NCI-H226 (cell line): ENCODE measurements at regions not wholly inside any gene's neighbourhood (a gene's known extent, or its start where the extent isn't known, plus 50 kb on each side); places are given as distances from the start of the nearest gene placed in this dataset.

Experiments used
- DNase-seq: peaks from one replicate; pipeline ENCODE4 v3.0.0-alpha.2; 2015

DNA sequence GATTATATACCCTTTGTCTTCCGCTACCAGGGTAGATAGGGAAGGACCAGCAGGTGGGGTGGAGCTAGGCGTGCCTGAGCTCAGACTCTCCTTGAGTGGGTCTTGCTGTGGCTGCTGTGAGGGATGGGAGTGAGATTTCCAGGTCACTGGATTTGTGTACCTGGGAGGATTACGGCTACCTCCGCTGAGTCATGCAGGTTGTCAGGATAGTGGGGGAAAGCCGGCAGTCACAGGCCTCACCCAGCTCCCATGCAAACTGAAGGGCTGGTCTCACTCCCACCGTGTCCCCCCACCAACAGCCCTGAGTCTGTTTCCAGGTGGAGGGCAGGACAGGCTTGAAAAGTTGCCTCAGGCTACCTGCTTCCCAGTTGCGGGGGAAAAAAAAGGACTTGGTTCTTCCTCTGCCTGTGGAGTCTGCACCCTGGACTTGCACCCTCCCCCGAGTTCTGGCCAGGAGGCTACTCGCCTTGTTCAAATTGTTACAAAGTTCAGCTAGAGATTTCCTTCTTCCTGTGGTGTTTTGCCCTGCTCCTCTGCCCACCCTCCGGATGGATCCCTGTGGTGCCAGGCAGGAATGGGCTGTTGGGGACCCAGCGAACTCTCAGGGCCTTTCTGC is 268.3 kb downstream of the VAPA start:
- no peak for DNase-seq

DNA sequence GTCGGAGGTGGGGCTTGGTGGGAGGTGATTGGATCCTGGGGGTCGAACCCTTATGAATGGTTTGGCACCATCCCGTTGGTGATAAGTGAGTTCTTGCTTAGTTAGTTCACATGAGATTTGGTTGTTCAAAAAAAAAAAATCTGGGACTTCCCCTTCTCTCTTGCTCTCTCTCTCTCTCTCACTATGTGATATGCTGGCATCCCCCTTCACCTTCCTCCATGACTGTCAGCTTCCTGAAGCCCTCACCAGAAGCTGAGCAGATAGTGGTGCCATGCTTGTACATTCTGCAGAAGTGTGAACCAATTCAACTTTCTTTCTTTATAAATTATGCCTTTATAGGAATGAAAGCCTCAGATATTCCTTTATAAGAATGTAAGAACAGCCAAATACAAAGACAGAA is 269.7 kb upstream of the APCDD1 start:
- DNase-seq: no peak

DNA sequence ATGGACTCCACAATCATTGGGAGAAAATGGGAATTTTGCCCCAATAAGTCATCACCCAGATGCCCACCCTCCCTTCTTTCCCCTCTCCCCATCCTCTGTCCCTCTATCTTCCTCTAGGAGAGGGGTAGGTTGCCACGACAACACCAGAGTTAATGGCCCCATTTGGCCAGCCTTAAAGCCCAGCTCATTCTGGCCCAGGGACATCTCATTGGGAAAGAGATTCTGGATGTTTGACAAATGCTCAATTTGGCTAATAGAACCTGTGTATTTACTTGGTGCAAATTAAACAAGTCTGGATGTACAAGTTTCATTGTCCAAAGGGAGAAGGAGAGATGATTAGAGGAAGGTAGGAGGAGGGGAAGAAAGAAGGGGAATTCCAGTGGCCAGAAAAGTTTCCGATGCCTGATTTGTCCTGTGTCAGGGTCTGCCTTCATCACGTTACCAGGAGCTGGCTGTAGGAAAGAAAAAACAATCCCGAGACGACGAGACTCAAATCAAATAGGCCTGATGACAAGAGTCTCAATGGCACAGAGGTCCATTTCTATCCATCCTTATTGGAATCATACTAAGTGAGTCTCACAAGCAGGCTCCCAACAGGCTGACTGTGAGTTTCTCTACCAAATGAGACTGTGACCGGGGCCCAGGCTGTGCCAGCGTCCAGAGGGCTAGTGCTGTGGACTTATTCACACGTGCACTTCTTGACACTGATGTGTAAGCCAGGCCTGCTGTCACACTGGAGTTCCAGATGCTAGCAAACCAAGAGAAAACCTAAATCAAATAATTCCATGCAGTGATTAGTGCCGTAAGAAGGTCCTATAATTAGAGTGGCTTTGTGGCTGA is 265.2 kb upstream of the APCDD1 start:
- DNase-seq: no peak

DNA sequence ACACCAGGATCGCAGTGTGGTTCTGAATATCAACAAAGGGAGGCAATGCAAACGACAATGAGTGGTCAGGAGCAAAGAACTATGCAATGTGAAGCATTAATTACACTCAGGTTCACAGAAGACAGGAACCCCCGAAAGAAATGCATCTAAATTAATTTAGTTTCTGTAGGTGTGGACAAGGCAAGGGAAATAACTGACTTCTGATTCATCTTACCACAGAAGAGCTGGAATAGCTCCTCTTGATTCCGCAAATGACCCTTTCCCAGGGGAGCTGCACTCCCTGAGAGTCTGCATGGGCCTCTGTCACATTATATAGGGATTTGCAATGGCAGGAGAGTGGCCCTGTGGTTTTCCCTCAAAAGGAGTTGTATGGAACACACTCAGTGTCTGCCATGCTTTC is 263.9 kb upstream of the APCDD1 start:
- DNase-seq: peak; percentile 32

DNA sequence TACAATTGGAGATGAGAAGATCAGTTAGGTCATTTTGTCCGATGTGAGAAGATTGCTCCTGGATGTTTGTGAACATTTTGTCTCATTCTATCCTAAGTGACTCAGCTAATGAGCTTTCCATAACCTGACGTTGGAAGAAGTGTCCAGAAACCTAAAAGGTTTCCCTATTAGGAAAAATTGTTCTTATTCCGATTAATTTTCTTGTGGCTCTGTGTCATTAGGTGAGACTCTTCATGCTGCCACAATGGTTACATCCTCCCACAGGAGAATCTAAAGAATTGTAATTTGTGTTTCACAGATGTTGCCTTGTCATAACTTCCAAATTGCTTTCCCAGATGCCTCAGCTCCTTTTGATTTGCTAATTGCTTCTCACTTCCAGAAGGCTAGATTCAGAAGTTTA is 261.0 kb upstream of the APCDD1 start:
- DNase-seq: no peak

DNA sequence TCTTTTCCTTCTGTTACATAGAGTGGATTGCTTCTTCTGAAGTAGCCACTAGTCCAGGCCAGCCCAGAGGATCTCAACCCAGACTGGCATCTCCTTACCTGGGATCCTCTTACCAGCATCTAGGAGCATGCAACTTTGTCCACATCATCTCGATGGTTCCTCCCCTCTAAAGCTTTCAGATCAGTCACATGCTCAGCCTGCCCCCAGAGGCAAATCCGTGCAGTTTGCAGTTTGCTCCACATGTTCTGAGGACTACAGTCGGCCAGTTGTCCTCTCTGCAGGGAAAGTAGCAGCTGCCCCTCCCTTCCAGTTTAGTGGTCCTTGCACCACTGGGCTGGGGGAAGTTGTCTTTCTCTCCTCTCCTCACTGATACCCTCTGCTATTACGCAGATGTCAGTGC is 259.8 kb upstream of the APCDD1 start:
- no peak for DNase-seq

DNA sequence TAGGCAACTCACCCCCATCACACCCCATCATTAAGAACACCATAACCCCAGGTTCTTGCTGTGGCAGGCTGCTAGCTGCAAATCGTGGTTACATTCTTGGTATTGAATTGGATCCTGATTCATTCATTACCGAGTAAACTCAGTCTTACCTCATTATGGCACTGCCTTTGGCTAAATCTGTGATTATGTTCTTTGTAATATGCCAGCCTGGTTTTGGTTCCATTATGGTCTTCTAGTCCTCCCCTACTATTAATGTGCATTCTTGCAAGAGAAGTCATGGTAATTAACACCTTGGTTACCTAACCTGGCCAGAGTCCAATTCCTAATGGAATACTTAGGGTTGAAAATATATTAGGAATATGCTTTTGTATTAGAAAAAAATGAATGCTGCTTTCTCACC is 258.9 kb upstream of the APCDD1 start:
- DNase-seq: no peak

DNA sequence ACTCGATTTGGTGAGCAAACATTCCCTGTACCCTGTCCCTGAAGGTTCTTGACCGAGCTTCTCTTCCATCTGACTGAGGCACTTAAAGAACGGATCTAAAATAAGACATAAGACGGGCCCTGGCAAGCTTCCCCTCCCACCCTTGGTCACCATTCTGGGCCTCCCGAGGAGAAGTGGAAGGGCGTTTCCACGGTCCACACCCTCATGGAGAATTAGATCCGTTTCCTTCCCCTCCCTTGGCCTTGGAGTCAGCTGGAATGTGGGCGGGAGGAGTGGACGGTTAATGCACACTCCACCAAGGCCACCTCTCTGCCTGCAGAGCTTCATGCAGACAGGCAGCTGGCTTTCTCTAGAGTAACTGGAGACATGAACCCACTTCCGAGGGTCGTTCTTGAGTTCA is 257.3 kb upstream of the APCDD1 start:
- DNase-seq: no peak

DNA sequence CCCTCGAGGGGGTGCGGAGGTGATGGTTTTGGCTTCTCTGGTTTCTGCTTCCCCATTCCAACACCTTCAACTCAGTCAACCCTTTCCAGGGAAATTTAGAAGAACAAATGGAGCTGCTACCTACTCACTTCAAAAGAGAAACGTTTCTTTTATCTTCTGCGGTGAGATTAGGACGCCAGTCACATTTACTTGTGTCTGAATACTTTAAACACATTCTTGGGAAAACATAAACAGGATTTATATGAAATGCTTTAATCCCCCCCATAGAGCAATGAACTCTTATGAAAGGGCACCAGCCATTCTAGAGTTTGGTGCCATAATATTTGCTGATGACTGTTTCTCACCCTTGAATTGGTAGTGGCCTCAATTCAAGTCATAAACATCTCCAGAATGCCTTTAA is 253.2 kb upstream of the APCDD1 start:
- DNase-seq: no peak

DNA sequence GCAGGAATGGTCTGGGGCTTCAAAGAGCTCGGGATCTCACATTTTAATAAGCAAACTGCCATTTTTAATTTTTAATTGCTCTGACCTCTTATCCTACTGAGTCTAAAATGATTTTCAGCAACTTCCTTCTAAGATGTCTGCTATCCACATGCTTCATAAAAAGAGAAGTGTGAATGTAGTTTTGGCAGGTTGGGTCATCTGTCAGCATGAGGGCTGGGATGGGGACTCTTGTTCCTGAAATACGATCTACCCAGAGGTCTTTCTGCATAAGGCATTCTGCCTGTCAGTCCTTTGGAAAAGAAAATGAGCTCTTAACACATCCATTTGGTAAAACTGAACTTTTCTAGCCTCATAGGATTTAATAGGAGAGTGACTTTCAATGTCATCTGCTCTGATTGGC is 252.8 kb upstream of the APCDD1 start:
- DNase-seq: no peak

DNA sequence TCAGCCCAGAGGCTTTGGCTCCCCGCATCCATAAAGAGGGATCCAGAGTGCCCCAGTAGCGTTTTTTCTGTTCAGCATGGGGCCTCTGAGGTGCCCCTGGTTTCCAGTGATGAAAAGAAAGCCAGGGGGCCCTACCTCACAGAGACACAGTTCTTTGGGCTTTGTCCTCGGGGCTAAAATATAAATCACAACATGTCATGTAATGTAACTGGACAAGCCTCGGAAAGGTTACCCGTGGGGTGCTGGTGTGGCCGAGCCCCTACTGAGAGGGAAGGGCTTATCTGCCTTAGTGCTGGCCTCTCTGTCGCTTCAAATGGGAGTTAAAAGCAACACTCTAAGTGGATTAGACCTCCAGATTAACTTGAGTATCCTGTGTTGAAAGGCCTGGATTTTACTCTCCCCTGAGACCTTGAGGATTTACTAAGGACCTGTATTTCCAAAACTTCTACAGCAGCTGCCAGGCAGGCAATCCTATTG is 251.6 kb upstream of the APCDD1 start:
- DNase-seq: no peak

DNA sequence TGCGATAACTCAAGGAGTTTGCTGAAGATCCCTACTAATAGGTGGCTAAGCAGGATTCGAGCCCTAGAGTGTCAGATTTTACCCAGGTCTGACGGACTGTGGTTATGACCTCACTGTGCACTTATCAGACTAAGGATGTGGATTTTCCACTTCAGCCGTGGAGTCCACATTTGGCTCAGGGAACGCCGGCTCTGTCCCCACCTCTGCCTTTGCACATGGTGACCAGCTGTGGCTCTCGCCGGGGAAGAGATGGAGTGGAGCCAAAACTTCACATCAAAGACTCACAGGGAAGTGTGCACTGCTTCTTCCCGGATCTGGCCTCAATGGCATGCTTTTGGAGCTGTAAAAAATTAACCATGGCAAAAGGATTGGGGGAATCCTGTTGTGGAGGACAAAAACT is 249.3 kb upstream of the APCDD1 start:
- DNase-seq: no peak

DNA sequence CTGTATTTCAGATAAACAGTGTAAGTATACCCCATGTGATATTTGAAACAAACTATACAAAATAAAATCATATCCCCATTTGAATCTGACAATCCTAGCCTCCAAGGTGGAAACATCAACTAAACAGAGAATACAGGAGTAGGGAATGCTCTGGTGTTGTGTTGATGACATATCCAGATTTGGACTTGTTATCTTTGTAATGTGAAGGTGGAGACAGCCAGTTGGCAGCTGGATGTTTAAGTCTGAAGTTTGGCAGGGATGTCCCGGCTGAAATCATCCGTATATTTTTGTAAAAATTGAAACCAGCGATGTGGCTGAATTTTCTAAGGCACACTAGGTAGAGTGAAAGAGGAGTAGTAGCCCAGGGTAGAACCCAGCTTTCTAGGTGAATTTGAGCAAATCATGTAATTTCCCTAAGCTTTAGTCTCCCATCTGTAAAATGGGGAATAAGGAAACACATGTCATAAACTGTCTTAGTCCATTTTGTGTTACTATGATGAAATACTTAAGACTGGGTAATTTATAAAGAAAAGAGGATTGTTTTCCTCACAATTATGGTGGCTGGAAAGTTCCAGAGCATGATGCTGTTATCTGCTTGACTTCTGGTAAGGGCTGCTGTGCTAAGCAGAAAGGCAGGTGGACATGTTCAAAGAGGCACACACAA is 246.6 kb upstream of the APCDD1 start:
- no peak for DNase-seq

DNA sequence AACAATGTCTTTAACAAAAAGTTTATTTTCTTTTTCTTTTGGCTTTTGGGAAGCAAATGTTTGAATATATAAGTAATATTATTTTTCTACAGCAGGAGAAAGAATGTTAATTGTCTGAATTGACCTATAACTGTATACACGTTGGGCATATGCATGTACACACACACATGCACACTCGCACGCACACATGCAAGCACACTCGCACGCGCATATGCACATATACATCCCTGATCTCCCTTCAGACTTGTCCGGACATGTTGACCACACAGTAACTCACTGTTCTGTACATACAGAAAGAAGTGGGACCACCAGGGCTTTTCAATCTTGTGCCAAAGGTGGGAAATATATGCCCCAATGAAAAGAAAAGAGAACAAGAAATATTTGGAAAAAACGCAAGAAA is 245.1 kb upstream of the APCDD1 start:
- DNase-seq: no peak

DNA sequence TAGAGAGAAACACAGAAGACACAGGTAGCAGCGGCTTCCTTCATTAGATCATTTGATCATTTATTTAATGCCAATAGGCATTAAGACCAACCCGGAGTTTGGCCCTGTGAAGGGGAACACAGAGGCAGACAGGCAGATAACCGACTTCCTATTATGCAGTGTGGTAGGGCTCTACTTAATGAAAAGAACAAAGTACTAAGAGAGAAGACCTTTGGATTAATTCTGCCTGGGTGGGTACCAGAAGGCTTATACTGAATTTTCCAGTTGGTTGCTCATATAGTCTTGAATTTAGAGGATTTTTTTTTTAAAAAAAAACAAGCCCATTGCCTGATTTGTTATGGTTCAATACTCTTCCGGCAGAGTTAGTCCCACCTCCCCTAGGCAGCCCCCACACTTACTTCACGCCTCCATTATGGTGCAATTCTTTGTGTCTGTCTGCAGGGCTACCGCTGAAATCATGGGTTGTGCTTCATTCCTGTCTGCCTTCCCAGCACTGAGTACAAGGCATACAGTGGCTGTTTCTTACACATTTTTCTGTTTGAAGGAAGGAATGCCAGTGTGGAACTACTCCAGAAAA is 244.3 kb upstream of the APCDD1 start:
- DNase-seq: no peak

DNA sequence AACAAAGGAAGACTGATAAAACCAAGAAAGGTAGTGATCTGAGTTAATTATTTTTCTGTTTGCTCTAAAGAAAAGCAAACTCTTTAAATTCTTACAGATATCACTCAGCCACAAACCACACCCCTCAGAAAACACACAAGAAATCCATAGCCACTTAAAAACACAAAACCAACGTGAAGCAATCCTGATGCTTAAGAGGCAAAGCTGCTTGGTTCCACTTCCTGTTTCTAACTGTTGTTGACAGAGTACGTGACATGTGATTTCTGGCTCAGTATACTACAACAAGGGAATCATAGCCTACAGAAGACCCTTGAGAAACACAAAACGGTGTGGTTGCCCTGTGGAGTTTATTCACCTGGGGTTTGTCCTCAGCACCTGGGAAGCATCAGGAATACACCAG is 240.9 kb upstream of the APCDD1 start:
- no peak for DNase-seq

DNA sequence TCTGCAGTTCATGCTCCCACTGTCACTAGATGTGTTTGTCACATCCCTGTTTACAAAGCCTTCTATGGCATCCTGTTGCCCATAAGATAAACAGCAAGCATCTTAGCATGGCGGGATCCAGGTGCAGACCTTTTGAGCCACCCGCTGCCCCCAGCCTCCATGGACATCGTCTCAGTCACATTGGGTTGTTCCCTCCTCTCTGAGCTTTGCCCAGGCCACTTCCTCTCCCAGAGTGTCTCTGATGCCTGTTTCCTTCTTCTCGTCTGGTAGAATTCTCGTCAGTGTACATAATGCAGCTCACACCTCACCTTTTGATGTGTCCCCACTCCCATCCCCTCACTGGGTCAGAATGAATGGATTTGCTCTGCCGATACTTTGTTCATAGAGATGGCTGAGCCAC is 239.0 kb upstream of the APCDD1 start:
- DNase-seq: no peak

DNA sequence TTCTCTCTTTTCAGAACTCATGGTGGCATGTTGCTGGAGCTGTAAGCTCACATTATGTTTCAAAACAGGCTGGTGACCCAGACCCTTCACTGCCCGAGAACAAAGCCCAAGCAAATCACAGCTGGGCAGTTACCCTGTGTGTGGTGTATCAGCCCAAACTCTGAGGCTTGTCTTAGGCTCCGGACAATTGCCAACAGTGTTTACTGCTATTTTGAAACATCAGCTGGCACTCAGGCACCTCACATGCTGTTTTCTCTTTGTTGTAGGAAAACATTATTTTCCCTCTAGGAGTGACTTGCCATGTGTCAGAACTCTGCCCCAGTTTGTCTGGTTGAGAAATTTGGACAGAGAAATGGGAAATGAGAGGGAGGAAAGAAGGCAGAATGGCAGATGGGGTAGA is 237.6 kb upstream of the APCDD1 start:
- no peak for DNase-seq

DNA sequence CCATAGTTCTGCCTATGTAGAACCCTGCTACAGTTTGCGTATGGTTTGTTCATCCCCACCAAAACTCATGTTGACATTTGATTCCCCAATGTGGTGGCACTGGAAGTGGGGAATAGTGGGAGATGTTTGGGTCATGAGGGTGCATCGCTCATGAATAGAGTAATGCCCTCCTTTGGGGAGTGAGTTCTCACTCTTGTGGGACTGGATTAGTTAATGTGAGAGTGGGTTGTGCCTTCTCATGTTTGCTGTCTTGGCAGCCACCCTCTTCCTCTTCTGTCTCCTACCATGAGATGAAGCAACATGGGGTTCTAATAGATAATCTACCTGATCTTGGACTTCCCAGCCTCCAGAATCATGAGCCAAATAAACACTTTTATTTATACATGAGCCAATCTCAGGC is 237.2 kb upstream of the APCDD1 start:
- DNase-seq: no peak

DNA sequence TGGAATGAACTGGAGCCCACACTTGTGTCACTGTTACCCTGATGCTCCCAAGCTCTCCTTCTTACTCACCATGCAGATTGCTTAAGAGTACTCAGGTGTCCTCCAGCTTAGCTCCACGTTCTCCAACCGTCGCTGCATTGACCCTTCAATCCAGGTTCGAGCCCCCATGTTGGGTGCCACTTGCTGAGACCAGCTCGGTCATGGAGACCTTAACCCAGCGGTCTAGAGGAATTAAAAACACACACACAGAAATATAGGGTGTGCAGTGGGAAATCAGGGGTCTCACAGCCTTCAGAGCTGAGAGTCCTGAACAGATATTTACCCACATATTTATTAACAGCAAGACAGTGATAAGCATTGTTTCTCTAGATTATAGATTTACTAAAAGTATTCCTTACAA is 229.1 kb upstream of the APCDD1 start:
- no peak for DNase-seq

DNA sequence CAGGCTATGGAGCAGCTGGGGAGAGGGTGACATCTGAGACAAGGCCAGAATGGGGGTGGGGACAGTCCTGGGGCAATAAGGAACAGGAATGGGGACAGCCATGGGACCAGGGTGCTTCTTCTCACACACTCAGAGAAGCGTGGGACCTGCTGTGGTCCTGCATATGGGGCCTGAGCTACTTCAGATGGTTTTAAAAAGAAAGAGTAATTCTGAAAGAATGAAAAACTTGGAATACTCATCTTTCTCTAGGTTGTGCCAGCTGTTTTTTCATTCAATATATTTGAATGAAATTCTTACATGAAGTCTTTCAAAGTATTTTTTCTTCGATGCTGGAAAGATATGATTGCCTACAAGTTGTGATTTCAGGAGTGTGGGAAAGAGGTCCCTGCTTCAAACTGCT is 227.5 kb upstream of the APCDD1 start:
- DNase-seq: no peak

DNA sequence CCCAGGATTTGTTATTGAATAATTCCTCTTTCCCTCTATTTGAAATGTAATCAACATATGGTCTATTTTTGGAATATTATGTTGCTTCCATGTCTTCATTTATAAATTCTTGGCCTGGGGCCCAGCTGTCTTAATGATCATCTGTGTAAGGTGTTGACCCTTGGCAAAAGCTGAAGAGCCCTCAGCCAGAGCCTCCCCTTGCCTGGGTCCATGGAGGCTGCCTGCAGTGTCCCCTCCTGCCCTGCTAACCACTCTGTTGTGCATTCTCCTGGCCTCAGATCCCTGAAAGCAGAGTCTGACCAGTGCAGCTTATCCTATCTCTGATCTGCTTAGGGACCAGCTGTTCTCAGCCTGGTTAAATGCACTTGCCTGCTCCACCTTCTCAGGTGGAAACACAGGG is 226.1 kb upstream of the APCDD1 start:
- no peak for DNase-seq

DNA sequence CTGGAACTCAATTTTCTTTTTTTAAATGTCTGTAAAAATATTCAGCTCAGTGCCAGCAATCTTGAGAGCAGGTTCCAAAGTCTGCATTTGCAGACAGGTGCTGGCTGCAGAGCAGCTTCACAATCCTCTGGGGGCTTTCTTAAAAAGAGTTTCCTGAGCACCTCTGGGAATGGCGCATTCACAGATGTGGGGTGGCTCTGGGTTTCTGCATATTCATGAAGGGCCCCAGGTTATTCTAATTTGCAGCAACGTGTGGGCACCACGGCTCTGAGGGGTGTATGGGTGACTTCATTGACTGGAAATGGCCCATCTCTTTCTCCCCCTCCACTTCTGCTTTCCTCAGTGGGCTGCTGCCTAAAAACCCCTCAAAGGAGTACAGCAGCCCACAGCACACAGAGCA is 225.0 kb upstream of the APCDD1 start:
- DNase-seq: no peak

DNA sequence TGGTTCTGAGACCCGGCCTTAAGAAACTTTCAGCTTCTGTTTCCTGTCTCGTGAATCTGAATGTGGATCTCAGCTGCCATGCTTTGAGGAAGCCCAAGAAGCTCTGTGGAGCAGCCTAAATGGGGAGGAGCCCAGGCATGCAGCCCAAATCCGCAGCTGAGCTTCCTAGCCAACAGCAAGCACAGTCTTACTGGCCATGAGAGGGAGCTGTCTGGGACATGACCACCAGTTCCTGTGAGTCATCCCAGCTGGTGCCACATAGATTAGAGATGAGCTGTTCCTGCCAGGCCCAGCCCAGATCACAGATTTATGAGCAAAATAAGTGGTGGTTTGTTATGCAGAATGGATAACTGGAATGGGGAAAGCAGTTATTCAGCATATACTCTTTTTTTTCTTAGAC is 224.4 kb upstream of the APCDD1 start:
- DNase-seq: peak; percentile 86
